ENCODE measurements at regions not wholly inside any gene's neighbourhood (a gene's known extent, or its start where the extent isn't known, plus 50 kb on each side); places are given as distances from the start of the nearest gene placed in this dataset.

DNA sequence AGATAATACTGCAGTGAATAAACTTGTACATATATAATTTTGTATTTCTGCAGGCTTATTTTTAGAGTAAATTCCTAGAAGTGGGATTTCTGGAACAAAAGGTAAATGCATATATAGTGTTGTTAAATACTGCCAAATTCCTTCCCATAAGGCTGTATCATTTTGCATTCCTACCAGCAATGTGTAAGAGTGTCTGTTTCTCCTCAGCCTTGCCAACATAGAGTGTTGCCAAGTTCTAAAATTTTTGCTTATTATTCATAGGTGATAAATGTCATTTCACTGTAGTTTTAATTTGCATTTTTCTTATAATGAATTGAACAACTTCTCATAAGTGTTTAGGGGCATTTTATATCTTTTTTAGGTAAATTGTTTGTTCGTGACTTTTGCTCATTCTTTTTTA, 174.2 kb upstream of the ZBED5 start:
- TF ChIP-seq ZNF8 (CRISPR knock-in tag; IDR thresholded peaks at IDR 0.05) (no peak), PPARA (CRISPR knock-in tag; IDR thresholded peaks at IDR 0.05; ENCODE audit: borderline replicate concordance) (no peak), GLIS3 (CRISPR knock-in tag; IDR thresholded peaks at IDR 0.05) (no peak), ZNF565 (CRISPR knock-in tag; conservative IDR thresholded peaks at IDR 0.05; ENCODE audit: low read depth) (no peak), ARNTL (CRISPR knock-in tag; IDR thresholded peaks at IDR 0.05; ENCODE audit: borderline replicate concordance, low read depth) (no peak), ZFP30 (CRISPR knock-in tag; IDR thresholded peaks at IDR 0.05) (no peak), CSDC2 (CRISPR knock-in tag; IDR thresholded peaks at IDR 0.05) (no peak), SNAI2 (CRISPR knock-in tag; IDR thresholded peaks at IDR 0.05) (no peak), RARB (CRISPR knock-in tag; IDR thresholded peaks at IDR 0.05) (no peak)
- TF ChIP-seq, protein P1, sequence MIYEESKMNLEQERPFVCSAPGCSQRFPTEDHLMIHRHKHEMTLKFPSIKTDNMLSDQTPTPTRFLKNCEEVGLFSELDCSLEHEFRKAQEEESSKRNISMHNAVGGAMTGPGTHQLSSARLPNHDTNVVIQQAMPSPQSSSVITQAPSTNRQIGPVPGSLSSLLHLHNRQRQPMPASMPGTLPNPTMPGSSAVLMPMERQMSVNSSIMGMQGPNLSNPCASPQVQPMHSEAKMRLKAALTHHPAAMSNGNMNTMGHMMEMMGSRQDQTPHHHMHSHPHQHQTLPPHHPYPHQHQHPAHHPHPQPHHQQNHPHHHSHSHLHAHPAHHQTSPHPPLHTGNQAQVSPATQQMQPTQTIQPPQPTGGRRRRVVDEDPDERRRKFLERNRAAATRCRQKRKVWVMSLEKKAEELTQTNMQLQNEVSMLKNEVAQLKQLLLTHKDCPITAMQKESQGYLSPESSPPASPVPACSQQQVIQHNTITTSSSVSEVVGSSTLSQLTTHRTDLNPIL (CRISPR knock-in tag; IDR thresholded peaks at IDR 0.05; ENCODE audit: low read depth): no peak
- TF ChIP-seq, protein P2, sequence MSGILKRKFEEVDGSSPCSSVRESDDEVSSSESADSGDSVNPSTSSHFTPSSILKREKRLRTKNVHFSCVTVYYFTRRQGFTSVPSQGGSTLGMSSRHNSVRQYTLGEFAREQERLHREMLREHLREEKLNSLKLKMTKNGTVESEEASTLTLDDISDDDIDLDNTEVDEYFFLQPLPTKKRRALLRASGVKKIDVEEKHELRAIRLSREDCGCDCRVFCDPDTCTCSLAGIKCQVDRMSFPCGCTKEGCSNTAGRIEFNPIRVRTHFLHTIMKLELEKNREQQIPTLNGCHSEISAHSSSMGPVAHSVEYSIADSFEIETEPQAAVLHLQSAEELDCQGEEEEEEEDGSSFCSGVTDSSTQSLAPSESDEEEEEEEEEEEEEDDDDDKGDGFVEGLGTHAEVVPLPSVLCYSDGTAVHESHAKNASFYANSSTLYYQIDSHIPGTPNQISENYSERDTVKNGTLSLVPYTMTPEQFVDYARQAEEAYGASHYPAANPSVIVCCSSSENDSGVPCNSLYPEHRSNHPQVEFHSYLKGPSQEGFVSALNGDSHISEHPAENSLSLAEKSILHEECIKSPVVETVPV (CRISPR knock-in tag; IDR thresholded peaks at IDR 0.05): no peak
- TF ChIP-seq, protein P3, sequence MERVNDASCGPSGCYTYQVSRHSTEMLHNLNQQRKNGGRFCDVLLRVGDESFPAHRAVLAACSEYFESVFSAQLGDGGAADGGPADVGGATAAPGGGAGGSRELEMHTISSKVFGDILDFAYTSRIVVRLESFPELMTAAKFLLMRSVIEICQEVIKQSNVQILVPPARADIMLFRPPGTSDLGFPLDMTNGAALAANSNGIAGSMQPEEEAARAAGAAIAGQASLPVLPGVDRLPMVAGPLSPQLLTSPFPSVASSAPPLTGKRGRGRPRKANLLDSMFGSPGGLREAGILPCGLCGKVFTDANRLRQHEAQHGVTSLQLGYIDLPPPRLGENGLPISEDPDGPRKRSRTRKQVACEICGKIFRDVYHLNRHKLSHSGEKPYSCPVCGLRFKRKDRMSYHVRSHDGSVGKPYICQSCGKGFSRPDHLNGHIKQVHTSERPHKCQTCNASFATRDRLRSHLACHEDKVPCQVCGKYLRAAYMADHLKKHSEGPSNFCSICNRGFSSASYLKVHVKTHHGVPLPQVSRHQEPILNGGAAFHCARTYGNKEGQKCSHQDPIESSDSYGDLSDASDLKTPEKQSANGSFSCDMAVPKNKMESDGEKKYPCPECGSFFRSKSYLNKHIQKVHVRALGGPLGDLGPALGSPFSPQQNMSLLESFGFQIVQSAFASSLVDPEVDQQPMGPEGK (CRISPR knock-in tag; IDR thresholded peaks at IDR 0.05; ENCODE audit: borderline replicate concordance): no peak

All from SK-N-SH treated with all-trans-retinoic acid at 6 μM for 48 hours (cell line).